NK-92 treated with Interleukin-12 subunit alpha and Interleukin-12 subunit beta, amount 100 ng/mL, for 24 hours (cell line): ENCODE measurements at regions not wholly inside any gene's neighbourhood (a gene's known extent, or its start where the extent isn't known, plus 50 kb on each side); places are given as distances from the start of the nearest gene placed in this dataset.
"Not testable (repeated sequence)": the region's sequence is repeated elsewhere in the genome, so short reads cannot be mapped to it uniquely, and the experiment has no call there.

Source experiments
- DNase-seq: peaks from one replicate; lab custom pipeline; 2025; lab: John Stamatoyannopoulos, UW

GRCh38 chr1:146411923-146412322 lies 183.1 kb upstream of the NOTCH2NLA start:
- DNase-seq: peak; percentile 10

GRCh38 chr1:146409817-146410441 lies 181.1 kb upstream of the NOTCH2NLA start:
- DNase-seq: not testable (repeated sequence)

- DNase-seq: not testable (repeated sequence)
Observed at GRCh38 chr1:146409116-146409801, 180.4 kb upstream of the NOTCH2NLA start.

- not testable (repeated sequence) for DNase-seq
Observed at GRCh38 chr1:146401281-146401825, 172.5 kb upstream of the NOTCH2NLA start.

- DNase-seq: not testable (repeated sequence)
Observed at GRCh38 chr1:146400173-146401121, 171.6 kb upstream of the NOTCH2NLA start.

GRCh38 chr1:146399225-146399624 lies 170.4 kb upstream of the NOTCH2NLA start:
- not testable (repeated sequence) for DNase-seq

- DNase-seq: not testable (repeated sequence)
Observed at GRCh38 chr1:146396801-146397200, 168.0 kb upstream of the NOTCH2NLA start.

- DNase-seq: not testable (repeated sequence)
Observed at GRCh38 chr1:146396242-146396641, 167.4 kb upstream of the NOTCH2NLA start.

GRCh38 chr1:146393796-146394195 lies 165.0 kb upstream of the NOTCH2NLA start:
- not testable (repeated sequence) for DNase-seq

- DNase-seq: not testable (repeated sequence)
Observed at GRCh38 chr1:146393154-146393553, 164.3 kb upstream of the NOTCH2NLA start.

- DNase-seq: not testable (repeated sequence)
Observed at GRCh38 chr1:146389178-146389577, 160.4 kb upstream of the NOTCH2NLA start.

- not testable (repeated sequence) for DNase-seq
Observed at GRCh38 chr1:146387750-146388469, 159.1 kb upstream of the NOTCH2NLA start.

GRCh38 chr1:146386851-146387749 lies 158.3 kb upstream of the NOTCH2NLA start:
- peak; percentile 64 for DNase-seq

GRCh38 chr1:146381196-146381595 lies 152.4 kb upstream of the NOTCH2NLA start:
- not testable (repeated sequence) for DNase-seq

- peak; percentile 75 for DNase-seq
Observed at GRCh38 chr1:146376708-146377496, 148.1 kb upstream of the NOTCH2NLA start.

- peak; percentile 84 for DNase-seq
Observed at GRCh38 chr1:146376309-146376707, 147.5 kb upstream of the NOTCH2NLA start.

GRCh38 chr1:146375108-146375507 lies 146.3 kb upstream of the NOTCH2NLA start:
- DNase-seq: not testable (repeated sequence)

GRCh38 chr1:146369940-146370339 lies 141.1 kb upstream of the NOTCH2NLA start:
- not testable (repeated sequence) for DNase-seq

- not testable (repeated sequence) for DNase-seq
Observed at GRCh38 chr1:146355373-146355772, 126.6 kb upstream of the NOTCH2NLA start.
